ENCODE measurements at regions not wholly inside any gene's neighbourhood (a gene's known extent, or its start where the extent isn't known, plus 50 kb on each side); places are given as distances from the start of the nearest gene placed in this dataset.

DNA sequence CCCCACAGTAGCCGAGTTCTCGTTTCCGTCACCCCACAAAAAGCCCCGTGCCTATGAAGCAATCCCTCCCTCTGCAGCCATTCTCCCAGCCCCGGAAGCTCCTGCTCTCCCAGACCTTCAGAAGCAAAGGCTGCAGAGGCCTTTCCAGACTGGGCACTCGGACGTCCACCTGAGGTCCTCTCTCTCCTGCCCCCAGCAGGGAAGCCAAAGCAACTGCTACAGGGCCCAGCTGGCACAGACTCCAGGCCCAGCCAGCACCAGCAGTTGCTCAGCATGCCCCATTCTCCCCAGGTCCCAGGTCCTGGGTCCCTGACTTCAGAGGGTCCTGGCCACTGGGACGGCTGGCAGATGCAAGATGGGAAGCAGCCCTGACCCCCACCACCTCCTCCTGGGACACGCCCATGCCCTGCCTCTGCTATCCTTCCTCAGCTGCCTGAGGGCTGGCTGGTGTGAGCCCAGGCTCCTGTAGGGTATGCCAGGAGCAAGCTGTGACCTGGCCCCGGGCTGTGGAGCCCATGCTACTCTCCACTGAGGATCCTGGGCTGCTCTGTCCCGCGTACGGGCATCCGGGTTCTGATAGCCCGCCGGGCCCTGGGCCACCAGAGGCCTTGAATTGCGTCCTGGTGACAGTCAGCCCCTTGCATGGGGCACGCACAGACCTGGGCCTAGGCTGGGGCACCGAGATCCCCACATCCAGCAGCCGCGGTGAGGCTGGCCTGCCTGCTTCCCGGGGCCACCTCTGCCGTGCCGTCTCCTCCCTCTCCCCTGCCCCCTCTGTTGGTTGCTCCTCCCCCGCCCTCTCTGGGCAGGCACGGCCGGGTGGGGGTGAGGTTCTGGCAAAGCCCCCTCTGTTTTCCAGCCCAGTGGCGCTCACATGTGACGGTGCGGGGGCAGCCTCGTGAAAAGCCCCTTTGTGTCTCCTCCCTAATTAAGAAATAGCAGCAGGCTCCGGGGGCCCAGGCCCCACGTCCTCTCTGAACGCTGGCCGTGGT is 1310.3 kb downstream of the BRD1 start:
- Histone ChIP-seq H3K27ac (ENCODE audit: low read depth, low read length) (no peak overlapping the region), H3K9ac (ENCODE audit: low read length) (no peak overlapping the region), H3K27me3 (ENCODE audit: control insufficient read depth in 1 of 2, insufficient read depth in 2 of 2, low read length in 2 of 2) (no peaks in the 10 kb centered on the region), H3K4me3 (ENCODE audit: low read depth in 1 of 2, low read length in 2 of 2) (no peak overlapping the region), H3K4me1 (ENCODE audit: insufficient read depth, low read length) (no peaks in the 10 kb centered on the region), H3K9me3 (ENCODE audit: low read length) (no peaks in the 10 kb centered on the region), H3K36me3 (ENCODE audit: insufficient read depth, low read length) (no peaks in the 10 kb centered on the region)

- no peak overlapping the region for H3K9ac ChIP-seq (ENCODE audit: low read length)
Measured at GRCh38 chr22:48516571-48516970, 1311.1 kb downstream of the BRD1 start.

DNA sequence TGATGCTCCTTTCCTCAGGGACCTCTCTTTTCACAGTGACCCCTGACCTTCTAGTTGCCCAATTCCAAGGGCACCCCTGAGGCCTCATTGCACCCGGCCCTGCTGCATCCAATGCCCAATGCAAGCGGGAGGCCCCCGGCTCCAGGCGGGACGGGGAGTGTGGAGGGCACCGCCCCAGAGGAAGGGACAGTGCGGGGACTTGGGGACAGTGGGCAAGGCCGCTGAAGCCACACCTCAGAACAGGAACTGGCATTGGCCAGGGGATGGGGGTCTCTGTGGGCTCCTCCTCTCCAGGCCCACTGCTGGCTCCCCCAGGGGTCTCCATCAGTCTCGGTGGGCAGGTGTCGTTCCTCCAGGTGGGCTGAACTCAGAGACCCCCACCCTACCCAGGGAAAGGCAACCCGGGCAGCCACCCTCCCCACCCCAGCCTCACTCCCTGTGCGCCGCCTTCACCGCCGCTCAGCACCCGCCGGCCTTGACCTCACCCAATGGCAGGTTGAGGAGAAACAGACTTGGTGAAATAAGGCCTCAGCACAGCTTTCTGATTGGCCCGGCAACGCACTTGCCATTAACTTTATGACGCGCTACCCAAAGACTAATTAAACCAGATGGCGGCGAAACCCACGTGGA is 1312.0 kb downstream of the BRD1 start:
- H3K36me3 ChIP-seq (ENCODE audit: insufficient read depth, low read length), result no peaks in the 10 kb centered on the region
- no peak overlapping the region for H3K4me3 ChIP-seq (ENCODE audit: low read depth in 1 of 2, low read length in 2 of 2)
- no peaks in the 10 kb centered on the region for H3K9me3 ChIP-seq (ENCODE audit: low read length)
- no peak overlapping the region for H3K9ac ChIP-seq (ENCODE audit: low read length)
- no peak overlapping the region for H3K27ac ChIP-seq (ENCODE audit: low read depth, low read length)
- H3K27me3 ChIP-seq (ENCODE audit: control insufficient read depth in 1 of 2, insufficient read depth in 2 of 2, low read length in 2 of 2), result no peaks in the 10 kb centered on the region
- H3K4me1 ChIP-seq (ENCODE audit: insufficient read depth, low read length), result no peaks in the 10 kb centered on the region

More at GRCh38 chr22:48516571-48516970, 1311.1 kb downstream of the BRD1 start:
- Histone ChIP-seq H3K27ac (ENCODE audit: low read depth, low read length) (no peak overlapping the region), H3K4me3 (ENCODE audit: low read depth in 1 of 2, low read length in 2 of 2) (no peak overlapping the region), H3K36me3 (ENCODE audit: insufficient read depth, low read length) (no peaks in the 10 kb centered on the region), H3K4me1 (ENCODE audit: insufficient read depth, low read length) (no peaks in the 10 kb centered on the region), H3K27me3 (ENCODE audit: control insufficient read depth in 1 of 2, insufficient read depth in 2 of 2, low read length in 2 of 2) (no peaks in the 10 kb centered on the region), H3K9me3 (ENCODE audit: low read length) (no peaks in the 10 kb centered on the region)

GRCh38 chr22:48513929-48514328 is 1313.7 kb downstream of the BRD1 start:
- Histone ChIP-seq H3K36me3 (ENCODE audit: insufficient read depth, low read length) (no peaks in the 10 kb centered on the region), H3K4me1 (ENCODE audit: insufficient read depth, low read length) (no peaks in the 10 kb centered on the region), H3K9me3 (ENCODE audit: low read length) (no peaks in the 10 kb centered on the region), H3K27ac (ENCODE audit: low read depth, low read length) (no peak overlapping the region), H3K27me3 (ENCODE audit: control insufficient read depth in 1 of 2, insufficient read depth in 2 of 2, low read length in 2 of 2) (no peaks in the 10 kb centered on the region), H3K4me3 (ENCODE audit: low read depth in 1 of 2, low read length in 2 of 2) (no peak overlapping the region), H3K9ac (ENCODE audit: low read length) (no peak overlapping the region)

- H3K9me3 ChIP-seq (ENCODE audit: low read length), result no peaks in the 10 kb centered on the region
- no peak overlapping the region for H3K4me3 ChIP-seq (ENCODE audit: low read depth in 1 of 2, low read length in 2 of 2)
- H3K9ac ChIP-seq (ENCODE audit: low read length), result no peak overlapping the region
- no peaks in the 10 kb centered on the region for H3K4me1 ChIP-seq (ENCODE audit: insufficient read depth, low read length)
- no peak overlapping the region for H3K27ac ChIP-seq (ENCODE audit: low read depth, low read length)
- H3K36me3 ChIP-seq (ENCODE audit: insufficient read depth, low read length), result no peaks in the 10 kb centered on the region
- H3K27me3 ChIP-seq (ENCODE audit: control insufficient read depth in 1 of 2, insufficient read depth in 2 of 2, low read length in 2 of 2), result no peaks in the 10 kb centered on the region
Measured at GRCh38 chr22:48513446-48513845, 1314.2 kb downstream of the BRD1 start.

GRCh38 chr22:48511781-48512327 is 1315.8 kb downstream of the BRD1 start:
- Histone ChIP-seq H3K27me3 (ENCODE audit: control insufficient read depth in 1 of 2, insufficient read depth in 2 of 2, low read length in 2 of 2) (no peaks in the 10 kb centered on the region), H3K9ac (ENCODE audit: low read length) (no peak overlapping the region), H3K4me1 (ENCODE audit: insufficient read depth, low read length) (no peaks in the 10 kb centered on the region), H3K9me3 (ENCODE audit: low read length) (no peaks in the 10 kb centered on the region), H3K27ac (ENCODE audit: low read depth, low read length) (no peak overlapping the region), H3K36me3 (ENCODE audit: insufficient read depth, low read length) (no peaks in the 10 kb centered on the region), H3K4me3 (ENCODE audit: low read depth in 1 of 2, low read length in 2 of 2) (no peak overlapping the region)

DNA sequence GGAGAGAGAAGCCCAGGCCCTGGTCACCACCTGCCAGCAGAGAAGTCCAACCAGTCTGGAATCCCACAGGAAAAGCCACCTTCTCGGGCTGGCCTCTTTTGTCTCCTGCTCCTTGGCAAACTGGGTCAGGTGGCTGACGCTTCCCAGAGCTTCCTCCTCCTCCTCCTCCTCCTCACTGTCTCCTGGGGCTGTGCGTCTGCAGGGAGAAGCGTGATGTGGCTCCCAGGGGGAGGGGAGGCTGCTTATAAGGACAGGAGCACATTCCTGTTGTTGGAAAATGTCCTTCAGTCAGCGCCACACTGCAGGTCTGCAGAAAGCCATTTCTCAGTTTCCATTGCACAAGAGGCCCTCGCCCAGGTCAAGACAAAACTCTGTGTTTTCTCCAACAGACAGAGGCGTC is 1316.5 kb downstream of the BRD1 start:
- H3K27ac ChIP-seq (ENCODE audit: low read depth, low read length), result no peak overlapping the region
- H3K9ac ChIP-seq (ENCODE audit: low read length), result no peak overlapping the region
- H3K9me3 ChIP-seq (ENCODE audit: low read length), result no peaks in the 10 kb centered on the region
- no peaks in the 10 kb centered on the region for H3K27me3 ChIP-seq (ENCODE audit: control insufficient read depth in 1 of 2, insufficient read depth in 2 of 2, low read length in 2 of 2)
- no peaks in the 10 kb centered on the region for H3K4me1 ChIP-seq (ENCODE audit: insufficient read depth, low read length)
- no peak overlapping the region for H3K4me3 ChIP-seq (ENCODE audit: low read depth in 1 of 2, low read length in 2 of 2)
- H3K36me3 ChIP-seq (ENCODE audit: insufficient read depth, low read length), result no peaks in the 10 kb centered on the region

- Histone ChIP-seq H3K9ac (ENCODE audit: low read length) (no peak overlapping the region), H3K4me1 (ENCODE audit: insufficient read depth, low read length) (no peaks in the 10 kb centered on the region), H3K9me3 (ENCODE audit: low read length) (no peaks in the 10 kb centered on the region), H3K27ac (ENCODE audit: low read depth, low read length) (no peak overlapping the region), H3K36me3 (ENCODE audit: insufficient read depth, low read length) (no peaks in the 10 kb centered on the region), H3K4me3 (ENCODE audit: low read depth in 1 of 2, low read length in 2 of 2) (no peak overlapping the region), H3K27me3 (ENCODE audit: control insufficient read depth in 1 of 2, insufficient read depth in 2 of 2, low read length in 2 of 2) (no peaks in the 10 kb centered on the region)
Measured at GRCh38 chr22:48510599-48510998, 1317.1 kb downstream of the BRD1 start.

GRCh38 chr22:48507595-48508350 is 1319.9 kb downstream of the BRD1 start:
- no peak overlapping the region for H3K27ac ChIP-seq (ENCODE audit: low read depth, low read length)
- no peak overlapping the region for H3K9ac ChIP-seq (ENCODE audit: low read length)
- H3K27me3 ChIP-seq (ENCODE audit: control insufficient read depth in 1 of 2, insufficient read depth in 2 of 2, low read length in 2 of 2), result no peaks in the 10 kb centered on the region
- no peaks in the 10 kb centered on the region for H3K4me1 ChIP-seq (ENCODE audit: insufficient read depth, low read length)
- no peaks in the 10 kb centered on the region for H3K9me3 ChIP-seq (ENCODE audit: low read length)
- H3K36me3 ChIP-seq (ENCODE audit: insufficient read depth, low read length), result no peaks in the 10 kb centered on the region
- no peak overlapping the region for H3K4me3 ChIP-seq (ENCODE audit: low read depth in 1 of 2, low read length in 2 of 2)

GRCh38 chr22:48507171-48507570 is 1320.5 kb downstream of the BRD1 start:
- no peaks in the 10 kb centered on the region for H3K9me3 ChIP-seq (ENCODE audit: low read length)
- no peak overlapping the region for H3K4me3 ChIP-seq (ENCODE audit: low read depth in 1 of 2, low read length in 2 of 2)
- no peak overlapping the region for H3K27ac ChIP-seq (ENCODE audit: low read depth, low read length)
- H3K4me1 ChIP-seq (ENCODE audit: insufficient read depth, low read length), result no peaks in the 10 kb centered on the region
- no peaks in the 10 kb centered on the region for H3K27me3 ChIP-seq (ENCODE audit: control insufficient read depth in 1 of 2, insufficient read depth in 2 of 2, low read length in 2 of 2)
- H3K36me3 ChIP-seq (ENCODE audit: insufficient read depth, low read length), result no peaks in the 10 kb centered on the region
- H3K9ac ChIP-seq (ENCODE audit: low read length), result no peak overlapping the region

GRCh38 chr22:48506506-48507145 is 1321.0 kb downstream of the BRD1 start:
- Histone ChIP-seq H3K9me3 (ENCODE audit: low read length) (no peaks in the 10 kb centered on the region), H3K36me3 (ENCODE audit: insufficient read depth, low read length) (no peaks in the 10 kb centered on the region), H3K4me1 (ENCODE audit: insufficient read depth, low read length) (no peaks in the 10 kb centered on the region), H3K9ac (ENCODE audit: low read length) (no peak overlapping the region), H3K4me3 (ENCODE audit: low read depth in 1 of 2, low read length in 2 of 2) (no peak overlapping the region), H3K27ac (ENCODE audit: low read depth, low read length) (no peak overlapping the region), H3K27me3 (ENCODE audit: control insufficient read depth in 1 of 2, insufficient read depth in 2 of 2, low read length in 2 of 2) (no peaks in the 10 kb centered on the region)
